IPS-18a (cell line): ENCODE measurements at regions not wholly inside any gene's neighbourhood (a gene's known extent, or its start where the extent isn't known, plus 50 kb on each side); places are given as distances from the start of the nearest gene placed in this dataset.

Experiments used
- H3K27ac ChIP-seq: one replicate; pipeline ENCODE4 v1.5.1; 2013; ENCODE audit warnings: low read length
- H3K27me3 ChIP-seq: one replicate; pipeline ENCODE4 v1.6.1; 2013; ENCODE audit warnings: mild to moderate bottlenecking, low read length; ENCODE audit not compliant: control insufficient read depth, insufficient read depth
- H3K36me3 ChIP-seq: one replicate; pipeline ENCODE4 v1.6.1; 2013; ENCODE audit warnings: low read depth, low read length; ENCODE audit not compliant: control insufficient read depth
- H3K4me1 ChIP-seq: one replicate; pipeline ENCODE4 v1.6.1; 2013; ENCODE audit warnings: low read depth, low read length; ENCODE audit not compliant: control insufficient read depth
- H3K4me3 ChIP-seq: one replicate; pipeline ENCODE4 v1.5.1; 2013; ENCODE audit warnings: low read length
- H3K9ac ChIP-seq: one replicate; pipeline ENCODE4 v1.6.1; 2013; ENCODE audit warnings: mild to moderate bottlenecking, low read length, moderate library complexity
- H3K9me3 ChIP-seq: one replicate; pipeline ENCODE4 v1.6.1; 2013; ENCODE audit warnings: low read depth, low read length; ENCODE audit not compliant: control insufficient read depth

GRCh38 chr20:61140576-61140975 is 111.5 kb upstream of the CDH4 start:
- Histone ChIP-seq H3K36me3 (no peaks in the 10 kb centered on the region), H3K27me3 (peaks cover 71% of the 10 kb centered on the region), H3K4me1 (peaks cover 5% of the 10 kb centered on the region), H3K9ac (no peak overlapping the region), H3K4me3 (no peak overlapping the region), H3K9me3 (no peaks in the 10 kb centered on the region), H3K27ac (no peak overlapping the region)

DNA sequence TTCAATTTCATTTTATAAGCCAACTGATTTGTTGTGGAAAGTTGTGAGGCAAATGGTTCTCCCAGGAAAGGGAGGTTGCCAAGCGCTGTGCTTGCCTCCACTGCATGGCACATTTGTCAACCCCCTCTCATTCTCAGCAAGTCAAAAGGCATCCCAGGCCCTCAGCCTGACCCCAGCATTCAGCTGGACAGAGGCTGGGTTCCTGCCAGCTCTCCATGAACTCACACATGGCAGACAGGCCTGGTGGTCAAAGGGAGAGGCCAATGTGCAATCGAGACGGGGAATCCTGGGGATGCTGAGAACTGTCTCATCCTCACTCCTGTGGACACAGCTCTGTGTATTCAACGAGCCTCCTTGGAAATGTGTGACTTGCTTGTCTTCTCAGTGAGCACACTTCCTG is 106.0 kb upstream of the CDH4 start:
- Histone ChIP-seq H3K27ac (no peak overlapping the region), H3K9me3 (no peaks in the 10 kb centered on the region), H3K4me1 (no peaks in the 10 kb centered on the region), H3K27me3 (peaks cover 49% of the 10 kb centered on the region), H3K9ac (no peak overlapping the region), H3K4me3 (no peak overlapping the region), H3K36me3 (no peaks in the 10 kb centered on the region)

GRCh38 chr20:61149636-61150035 is 102.4 kb upstream of the CDH4 start:
- H3K9ac ChIP-seq: no peak overlapping the region
- H3K4me1 ChIP-seq: no peaks in the 10 kb centered on the region
- H3K27ac ChIP-seq: no peak overlapping the region
- H3K36me3 ChIP-seq: no peaks in the 10 kb centered on the region
- H3K27me3 ChIP-seq: peaks cover 58% of the 10 kb centered on the region
- no peak overlapping the region for H3K4me3 ChIP-seq
- H3K9me3 ChIP-seq: no peaks in the 10 kb centered on the region

- Histone ChIP-seq H3K27me3 (peaks cover 40% of the 10 kb centered on the region), H3K36me3 (no peaks in the 10 kb centered on the region), H3K9me3 (no peaks in the 10 kb centered on the region), H3K4me1 (no peaks in the 10 kb centered on the region), H3K27ac (no peak overlapping the region), H3K9ac (no peak overlapping the region), H3K4me3 (no peak overlapping the region)
Observed at GRCh38 chr20:61157301-61157700, 94.8 kb upstream of the CDH4 start.

DNA sequence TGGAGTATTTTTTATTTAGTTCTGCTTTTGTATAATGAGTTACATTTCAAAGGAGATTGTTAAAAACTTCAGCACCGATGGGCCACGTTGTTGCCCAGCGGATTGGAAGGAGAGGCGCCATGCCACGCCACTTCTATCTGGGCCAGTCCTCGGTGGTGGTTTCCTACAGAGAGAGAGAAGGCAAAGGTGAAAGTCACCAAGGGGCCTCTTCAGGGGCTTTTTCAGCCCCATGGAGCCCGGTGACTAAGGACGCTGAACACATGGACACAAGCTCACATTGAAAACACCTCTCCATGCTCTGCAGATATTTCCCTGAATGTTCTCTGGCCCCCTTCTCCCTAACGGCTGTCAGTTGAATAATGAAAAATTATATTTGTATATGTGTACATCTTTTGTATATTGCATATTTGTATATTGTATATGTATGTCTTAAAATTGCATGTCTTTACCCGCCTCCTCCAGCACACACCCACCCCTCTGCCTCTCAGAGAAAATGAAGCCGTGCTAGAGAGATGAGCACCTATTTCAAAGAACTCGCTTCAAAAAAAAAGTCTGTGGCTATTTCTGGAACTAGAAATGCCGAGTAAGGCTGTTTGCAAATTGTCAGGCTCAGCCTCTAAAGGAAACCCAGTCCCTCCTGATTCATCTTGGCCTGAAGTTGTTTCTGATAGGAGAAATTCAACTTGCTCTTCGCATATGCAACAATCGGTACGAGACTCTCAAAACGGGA is 91.9 kb upstream of the CDH4 start:
- H3K4me3 ChIP-seq: no peak overlapping the region
- no peak overlapping the region for H3K27ac ChIP-seq
- no peaks in the 10 kb centered on the region for H3K36me3 ChIP-seq
- peaks cover 28% of the 10 kb centered on the region for H3K27me3 ChIP-seq
- H3K9me3 ChIP-seq: no peaks in the 10 kb centered on the region
- no peaks in the 10 kb centered on the region for H3K4me1 ChIP-seq
- H3K9ac ChIP-seq: no peak overlapping the region

DNA sequence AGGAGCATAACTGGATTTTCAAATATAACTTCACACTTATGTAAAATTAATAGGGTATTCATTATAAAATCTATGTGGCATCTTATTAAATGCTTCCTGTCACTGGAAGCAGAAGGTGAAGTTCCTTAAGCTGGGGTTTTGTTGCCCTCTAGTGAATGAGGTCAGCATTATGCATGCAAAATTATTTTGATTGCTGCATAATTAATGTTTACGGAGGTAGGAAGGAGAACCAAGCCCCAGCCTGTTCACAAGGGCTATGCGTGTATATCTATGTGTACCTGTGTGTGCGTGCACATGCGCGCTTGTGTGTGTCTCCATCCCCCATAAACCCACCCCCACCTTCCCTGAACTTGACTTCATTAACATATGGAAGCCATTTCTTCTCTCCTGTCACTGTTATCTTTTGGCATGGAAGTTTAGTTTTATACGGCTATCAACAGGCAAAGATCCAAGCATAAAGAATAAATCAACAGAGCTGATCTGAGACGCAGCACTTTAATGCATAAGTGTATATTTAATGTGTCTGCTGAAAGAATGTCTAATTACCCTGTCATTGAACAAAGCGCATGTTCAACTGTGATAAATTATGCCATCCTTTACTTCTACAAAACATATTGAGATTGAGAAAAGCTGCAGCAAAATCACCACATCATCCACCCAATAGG is 90.2 kb upstream of the CDH4 start:
- Histone ChIP-seq H3K9me3 (no peaks in the 10 kb centered on the region), H3K4me1 (no peaks in the 10 kb centered on the region), H3K27me3 (peaks cover 26% of the 10 kb centered on the region), H3K9ac (no peak overlapping the region), H3K4me3 (no peak overlapping the region), H3K27ac (no peak overlapping the region), H3K36me3 (no peaks in the 10 kb centered on the region)

- no peaks in the 10 kb centered on the region for H3K4me1 ChIP-seq
- no peak overlapping the region for H3K27ac ChIP-seq
- H3K36me3 ChIP-seq: no peaks in the 10 kb centered on the region
- no peaks in the 10 kb centered on the region for H3K9me3 ChIP-seq
- no peak overlapping the region for H3K4me3 ChIP-seq
- H3K9ac ChIP-seq: no peak overlapping the region
- peaks cover 26% of the 10 kb centered on the region for H3K27me3 ChIP-seq
Observed at GRCh38 chr20:61162451-61162850, 89.6 kb upstream of the CDH4 start.

DNA sequence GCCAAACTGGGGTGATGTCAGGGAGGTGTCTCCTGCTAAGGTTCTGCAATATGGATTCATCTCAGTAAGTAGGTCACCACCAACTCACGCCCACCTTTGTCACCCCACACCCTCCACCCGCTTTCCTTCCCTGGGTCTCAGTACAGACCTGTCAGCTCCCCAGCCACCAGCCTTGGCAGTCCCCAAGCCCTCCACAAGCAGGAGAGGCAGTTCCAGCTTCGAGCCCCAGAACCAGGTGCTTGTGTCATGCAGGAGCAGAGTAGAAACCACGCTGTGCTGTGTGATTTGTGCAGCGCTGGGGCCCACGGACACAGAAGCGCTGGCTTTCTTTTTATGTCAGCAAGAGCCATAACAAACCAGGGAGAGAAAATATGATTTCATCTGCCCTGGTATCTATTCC is 89.0 kb upstream of the CDH4 start:
- Histone ChIP-seq H3K4me1 (no peaks in the 10 kb centered on the region), H3K27ac (no peak overlapping the region), H3K9me3 (no peaks in the 10 kb centered on the region), H3K4me3 (no peak overlapping the region), H3K36me3 (no peaks in the 10 kb centered on the region), H3K27me3 (peaks cover 20% of the 10 kb centered on the region), H3K9ac (no peak overlapping the region)

- Histone ChIP-seq H3K36me3 (no peaks in the 10 kb centered on the region), H3K27ac (no peak overlapping the region), H3K9ac (no peak overlapping the region), H3K9me3 (no peaks in the 10 kb centered on the region), H3K4me1 (peaks cover 11% of the 10 kb centered on the region), H3K27me3 (peaks cover 15% of the 10 kb centered on the region), H3K4me3 (no peak overlapping the region)
Observed at GRCh38 chr20:61166324-61166723, 85.7 kb upstream of the CDH4 start.

- Histone ChIP-seq H3K9me3 (no peaks in the 10 kb centered on the region), H3K4me3 (no peak overlapping the region), H3K4me1 (peaks cover 11% of the 10 kb centered on the region), H3K27ac (no peak overlapping the region), H3K9ac (no peak overlapping the region), H3K27me3 (peaks cover 15% of the 10 kb centered on the region), H3K36me3 (no peaks in the 10 kb centered on the region)
Observed at GRCh38 chr20:61168605-61169004, 83.5 kb upstream of the CDH4 start.

GRCh38 chr20:61169874-61170273 is 82.2 kb upstream of the CDH4 start:
- no peak overlapping the region for H3K9ac ChIP-seq
- H3K27me3 ChIP-seq: peaks cover 11% of the 10 kb centered on the region
- H3K27ac ChIP-seq: no peak overlapping the region
- H3K4me3 ChIP-seq: no peak overlapping the region
- H3K36me3 ChIP-seq: no peaks in the 10 kb centered on the region
- no peaks in the 10 kb centered on the region for H3K9me3 ChIP-seq
- peaks cover 11% of the 10 kb centered on the region for H3K4me1 ChIP-seq
